ENCODE measurements at regions not wholly inside any gene's neighbourhood (a gene's known extent, or its start where the extent isn't known, plus 50 kb on each side); places are given as distances from the start of the nearest gene placed in this dataset.
"Not testable (repeated sequence)": the region's sequence is repeated elsewhere in the genome, so short reads cannot be mapped to it uniquely, and the experiment has no call there.

DNA sequence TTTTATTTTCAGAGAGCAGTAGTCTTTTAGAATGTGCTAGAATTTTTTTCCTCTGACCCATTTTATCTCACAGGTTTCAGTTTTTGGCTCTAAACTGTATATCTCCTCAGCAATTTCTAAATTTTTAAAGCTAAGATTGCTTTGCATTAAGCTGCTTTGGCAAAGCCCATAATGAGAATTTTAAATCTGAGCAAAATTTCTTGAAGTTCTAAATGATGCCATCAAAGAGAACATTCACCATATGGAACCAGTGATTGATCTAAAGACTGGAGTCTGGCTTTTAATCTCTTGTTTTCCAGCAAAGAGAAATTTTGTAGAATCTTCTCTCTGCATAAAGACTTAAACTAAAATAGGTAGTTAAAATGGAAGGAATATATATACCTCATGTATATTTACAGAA, 313.6 kb downstream of the TBC1D32 start:
- no peak for DNase-seq

DNA sequence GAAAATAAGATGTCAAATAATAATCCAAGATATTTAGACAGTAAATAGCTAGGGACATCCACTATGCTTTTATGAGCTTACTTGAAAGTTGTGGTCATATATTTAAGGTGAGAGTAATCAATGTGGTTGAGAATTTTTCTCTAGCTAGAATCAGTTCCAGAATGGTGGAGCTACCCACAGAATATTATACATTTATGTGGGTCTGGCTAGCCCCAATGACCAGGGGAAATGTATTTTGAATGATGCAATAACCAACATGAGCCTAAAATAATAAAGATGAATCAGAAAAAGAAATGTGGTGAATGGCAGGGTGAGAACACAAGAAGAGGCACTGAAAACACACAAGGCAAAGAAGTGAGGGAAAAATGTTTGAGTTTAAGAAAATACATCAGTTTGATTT, 325.7 kb downstream of the TBC1D32 start:
- DNase-seq, result no peak

DNA sequence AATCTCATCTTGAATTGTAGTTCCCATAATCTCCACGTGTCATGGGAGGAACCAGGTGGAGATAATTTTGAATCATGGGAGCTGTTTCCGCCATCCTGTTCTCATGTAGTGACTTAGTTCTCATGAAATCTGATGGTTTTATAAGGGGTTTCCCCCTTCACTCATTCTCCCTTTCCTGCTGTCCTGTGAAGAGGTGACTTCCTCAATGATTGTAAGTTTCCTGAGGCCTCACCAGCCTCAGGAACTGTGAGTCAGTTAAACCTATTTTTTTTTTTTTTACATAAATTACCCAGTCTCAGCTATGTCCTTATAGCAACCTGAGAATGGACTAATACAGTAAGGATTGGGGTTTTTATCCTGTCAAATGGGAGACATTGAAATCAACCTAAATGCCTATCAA, 328.3 kb downstream of the TBC1D32 start:
- DNase-seq, result no peak

DNA sequence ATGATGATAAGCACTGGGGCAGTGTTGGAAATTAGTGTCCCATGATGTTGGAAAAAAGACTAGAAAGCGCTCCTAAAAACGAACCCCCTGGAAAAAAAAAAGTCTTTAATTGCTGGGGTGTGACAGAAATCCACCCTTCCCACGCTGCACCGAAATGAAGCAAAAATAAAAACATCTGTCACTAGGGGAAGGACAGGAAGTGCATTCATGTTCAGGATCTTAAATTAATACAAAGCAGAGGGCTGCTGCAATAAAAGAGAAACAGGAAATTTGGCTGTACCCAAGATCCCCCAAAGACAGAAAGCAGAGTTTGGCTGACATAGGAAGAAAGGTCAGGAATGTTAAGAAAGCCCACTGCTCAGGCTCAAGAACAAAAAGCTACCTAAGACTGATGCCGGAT, 333.9 kb downstream of the TBC1D32 start:
- DNase-seq, result no peak

DNA sequence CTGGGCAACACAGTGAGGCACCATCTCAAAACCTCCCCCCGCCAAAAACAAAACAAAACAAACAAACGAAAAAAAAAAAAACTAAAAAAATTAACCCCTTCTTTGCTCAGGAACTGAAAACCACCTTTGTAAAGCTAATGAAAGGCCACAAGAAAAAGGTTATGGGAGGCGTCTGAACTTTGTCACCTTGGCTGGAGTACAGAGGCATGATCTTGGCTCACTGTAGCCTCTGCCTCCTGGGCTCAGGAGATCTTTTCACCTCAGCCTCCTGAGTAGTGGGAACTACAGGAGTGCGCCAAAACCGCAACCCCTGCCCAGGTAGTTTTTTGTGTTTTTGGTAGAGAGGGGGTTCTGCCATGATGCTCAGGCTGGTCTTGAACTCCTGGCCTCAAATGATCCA, 337.9 kb downstream of the TBC1D32 start:
- no peak for DNase-seq

DNA sequence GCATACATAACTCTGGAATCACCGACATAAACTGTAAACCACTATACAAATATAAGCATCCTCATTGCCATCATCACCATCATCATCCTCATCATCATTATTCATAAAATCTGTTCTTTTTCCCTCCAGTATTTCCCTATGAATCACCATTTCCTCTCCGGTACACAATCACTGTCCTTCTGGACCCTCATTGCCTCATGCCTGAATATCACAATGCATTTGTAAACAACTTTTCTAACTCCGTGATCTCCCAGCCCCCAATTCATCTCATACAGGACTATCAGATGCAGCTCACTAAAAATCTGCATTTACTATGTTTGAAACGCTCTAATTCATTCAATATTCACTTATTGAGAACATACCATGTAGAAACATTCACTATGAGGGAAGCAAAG, 339.7 kb downstream of the TBC1D32 start:
- no peak for DNase-seq

DNA sequence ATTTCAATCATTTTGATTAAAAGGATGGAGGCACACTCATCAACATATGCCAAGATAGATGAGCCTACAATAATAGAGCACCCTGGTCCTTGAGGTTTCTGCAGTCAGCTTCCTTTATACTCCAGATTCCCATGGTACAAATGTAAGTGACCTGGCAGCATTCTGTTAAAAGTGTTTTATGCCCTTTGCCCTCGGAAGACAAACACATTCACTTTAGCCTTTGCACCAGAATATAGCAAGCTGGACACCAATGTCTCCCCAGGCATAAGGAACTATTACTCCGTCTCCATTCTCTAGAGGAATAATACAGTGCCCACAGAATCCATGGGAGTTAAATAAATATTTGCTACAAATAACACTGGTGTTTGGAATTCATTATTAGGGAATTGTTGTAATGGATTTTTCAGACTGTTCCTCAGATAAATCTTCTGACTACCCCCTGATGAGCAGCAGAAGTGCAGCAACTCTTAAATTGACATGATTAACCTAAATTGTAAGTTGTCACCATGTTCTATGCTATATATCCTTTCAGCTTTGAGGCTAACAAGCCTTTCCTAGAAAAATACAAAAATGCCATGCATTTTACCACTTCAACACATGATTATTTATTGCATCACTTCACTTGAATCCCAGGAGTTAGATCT, 340.2 kb downstream of the TBC1D32 start:
- no peak for DNase-seq

DNA sequence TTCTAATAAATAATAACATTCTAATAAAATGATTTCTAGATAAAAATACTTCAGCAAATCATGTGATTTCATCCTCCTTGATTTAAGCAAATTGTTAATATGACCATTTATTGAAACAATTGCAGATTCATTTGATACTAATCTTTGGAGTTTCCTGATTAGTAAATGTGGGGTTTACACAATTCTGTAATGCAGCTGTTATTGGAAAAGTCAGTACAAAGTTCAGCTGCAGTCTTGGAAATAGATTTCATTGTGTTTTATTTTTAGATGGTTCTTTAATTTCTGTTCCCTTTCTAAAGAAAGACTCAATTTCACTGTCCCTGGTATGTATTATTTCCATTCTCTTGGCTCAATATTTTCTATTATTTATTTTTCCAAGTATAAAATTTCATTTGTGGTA, 342.0 kb downstream of the TBC1D32 start:
- DNase-seq, result no peak

DNA sequence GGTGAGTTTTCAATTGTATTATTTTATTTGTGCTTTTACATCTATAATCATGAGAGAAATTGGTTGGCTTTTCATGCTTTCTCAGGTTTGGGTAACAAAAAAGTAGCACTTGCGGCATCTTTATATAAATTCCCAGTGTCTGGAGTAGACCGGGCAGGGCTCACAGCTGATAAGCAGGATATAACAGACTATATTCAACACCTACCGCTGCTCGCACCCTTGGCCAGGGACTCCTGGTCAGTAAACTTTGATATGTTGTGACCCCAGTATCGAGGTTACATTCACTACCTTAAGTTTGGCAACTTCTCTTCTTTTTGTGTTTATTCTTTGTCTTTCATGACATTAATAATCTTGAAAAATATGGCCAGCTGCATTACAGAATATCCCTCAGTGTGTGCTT, 343.4 kb downstream of the TBC1D32 start:
- no peak for DNase-seq

DNA sequence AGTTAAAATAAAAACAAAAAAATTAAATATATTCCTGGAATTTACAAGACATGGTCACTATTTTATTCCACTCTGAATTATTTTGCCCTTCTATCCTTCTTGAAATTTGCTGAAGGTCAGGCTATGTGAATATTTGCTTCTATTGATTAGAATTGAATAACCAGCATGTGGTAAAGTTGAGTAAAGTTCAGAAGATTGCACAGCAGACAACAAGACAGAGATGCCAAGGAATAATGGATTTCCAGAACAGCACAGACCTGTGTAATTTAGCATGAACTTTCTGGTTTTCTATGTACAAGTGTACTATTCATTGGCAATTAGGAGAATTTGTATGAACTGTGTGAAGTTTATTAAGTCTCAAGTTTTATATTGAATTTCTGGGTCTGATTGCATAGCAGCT, 352.4 kb downstream of the TBC1D32 start:
- no peak for DNase-seq

DNA sequence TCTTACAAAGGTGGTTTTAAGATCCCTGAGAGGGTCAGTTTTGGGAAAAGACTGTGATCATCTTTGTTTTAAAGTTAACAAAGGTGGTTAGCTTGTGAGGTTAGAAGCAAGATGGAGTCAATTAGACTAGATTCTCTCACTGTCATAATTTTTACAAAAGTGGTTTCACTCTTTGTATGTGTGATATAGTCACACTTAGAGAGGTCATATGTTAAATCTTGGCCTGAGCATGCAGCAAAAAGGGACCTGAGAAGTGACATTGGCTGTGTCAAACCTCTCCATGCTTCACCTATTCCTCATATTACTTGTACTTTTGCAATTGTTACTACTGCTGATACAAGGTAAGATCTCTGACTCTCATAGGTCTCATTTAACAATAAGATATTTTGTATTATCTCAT, 368.0 kb downstream of the TBC1D32 start:
- DNase-seq, result no peak

DNA sequence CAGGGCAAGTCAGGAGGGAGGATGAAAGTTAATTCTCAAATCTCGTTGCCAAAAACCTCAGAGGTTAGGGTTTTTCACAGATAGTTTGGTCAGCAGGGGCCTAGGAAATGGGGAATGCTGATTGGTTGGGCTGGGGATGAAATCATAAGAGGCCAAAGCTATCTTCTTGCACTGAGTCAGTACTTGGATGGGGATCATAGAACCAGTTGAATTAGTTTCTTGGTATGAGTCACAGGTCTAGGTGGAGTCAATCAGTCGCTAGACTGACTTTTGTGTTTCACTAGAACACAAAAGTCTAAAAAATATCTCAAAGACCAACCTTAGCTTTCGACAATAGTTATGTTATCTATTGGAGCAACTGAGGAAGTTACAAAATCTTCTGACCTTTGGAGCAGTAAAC, 368.5 kb downstream of the TBC1D32 start:
- DNase-seq, result no peak

DNA sequence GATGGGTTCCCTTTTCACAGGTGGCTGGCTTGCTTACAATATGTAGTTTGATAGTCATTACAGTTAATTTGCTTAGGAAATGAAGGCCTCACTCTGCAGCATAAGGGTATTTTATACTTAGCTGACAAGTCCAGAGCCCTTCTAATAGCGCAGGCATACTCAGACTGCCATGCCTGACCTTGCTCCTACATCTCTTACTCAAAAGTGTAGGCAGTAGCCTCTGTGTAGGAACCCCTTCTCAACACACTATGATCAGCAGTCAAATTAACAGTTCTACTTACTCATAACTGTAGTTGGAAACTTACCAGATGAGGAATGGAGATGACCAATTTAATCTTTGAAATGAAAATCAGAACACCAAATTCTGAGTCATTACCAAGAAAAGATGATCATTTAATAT, 373.5 kb downstream of the TBC1D32 start:
- no peak for DNase-seq

DNA sequence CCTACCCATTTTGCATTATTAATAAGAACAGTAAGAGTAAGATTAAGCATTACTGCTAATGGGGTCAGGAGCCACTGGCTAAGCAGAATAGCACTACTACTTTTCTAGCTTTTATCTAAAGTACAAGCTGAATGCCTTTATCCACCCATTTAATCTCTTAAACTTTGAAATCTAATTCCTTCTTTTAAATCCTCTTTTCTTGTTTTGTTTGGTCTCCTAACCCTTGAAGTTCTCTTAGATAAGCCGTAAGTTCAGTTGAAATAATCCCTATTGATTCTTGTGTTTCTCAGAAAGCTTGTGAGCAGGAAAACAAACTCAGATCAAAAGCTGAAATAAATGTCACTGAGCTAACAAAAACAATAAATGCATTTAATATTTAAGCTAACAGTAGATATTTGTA, 380.2 kb downstream of the TBC1D32 start:
- DNase-seq, result no peak

DNA sequence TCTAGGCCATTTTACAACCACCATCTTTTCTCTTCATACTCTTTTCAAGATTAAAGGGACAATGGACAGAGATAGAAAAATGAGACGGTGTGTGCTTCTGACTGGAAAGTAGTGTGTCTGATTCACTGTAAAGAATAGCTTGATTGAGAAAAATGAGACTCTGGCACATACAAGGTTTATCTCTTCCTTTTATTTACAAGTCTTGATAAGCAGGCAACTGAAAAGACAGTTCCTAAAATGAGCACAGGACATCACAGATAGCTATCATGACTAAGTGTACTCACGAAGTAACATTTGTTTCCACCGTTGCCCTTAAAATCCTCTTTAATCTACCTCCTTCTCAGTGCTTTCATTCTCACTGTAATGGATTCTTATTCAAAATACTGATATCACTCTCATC, 383.0 kb downstream of the TBC1D32 start:
- no peak for DNase-seq

DNA sequence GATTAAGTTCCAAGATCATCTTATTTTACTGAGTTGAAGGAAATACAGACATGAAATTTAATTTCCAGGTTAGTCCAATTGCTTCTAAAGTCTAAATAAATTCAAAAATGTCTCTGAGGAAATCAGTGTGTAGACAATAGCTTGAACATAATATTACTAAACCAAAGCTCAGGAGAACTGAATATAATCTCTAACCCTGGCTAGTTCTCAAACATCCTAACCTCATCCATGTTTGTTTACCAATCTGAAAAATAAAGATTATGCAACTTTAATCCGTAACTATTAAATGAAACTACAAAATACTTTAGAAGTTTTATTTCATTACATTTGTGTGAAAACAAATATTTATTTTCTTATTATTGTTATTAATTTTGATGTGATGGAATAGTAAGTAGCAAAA, 387.2 kb downstream of the TBC1D32 start:
- no peak for DNase-seq

DNA sequence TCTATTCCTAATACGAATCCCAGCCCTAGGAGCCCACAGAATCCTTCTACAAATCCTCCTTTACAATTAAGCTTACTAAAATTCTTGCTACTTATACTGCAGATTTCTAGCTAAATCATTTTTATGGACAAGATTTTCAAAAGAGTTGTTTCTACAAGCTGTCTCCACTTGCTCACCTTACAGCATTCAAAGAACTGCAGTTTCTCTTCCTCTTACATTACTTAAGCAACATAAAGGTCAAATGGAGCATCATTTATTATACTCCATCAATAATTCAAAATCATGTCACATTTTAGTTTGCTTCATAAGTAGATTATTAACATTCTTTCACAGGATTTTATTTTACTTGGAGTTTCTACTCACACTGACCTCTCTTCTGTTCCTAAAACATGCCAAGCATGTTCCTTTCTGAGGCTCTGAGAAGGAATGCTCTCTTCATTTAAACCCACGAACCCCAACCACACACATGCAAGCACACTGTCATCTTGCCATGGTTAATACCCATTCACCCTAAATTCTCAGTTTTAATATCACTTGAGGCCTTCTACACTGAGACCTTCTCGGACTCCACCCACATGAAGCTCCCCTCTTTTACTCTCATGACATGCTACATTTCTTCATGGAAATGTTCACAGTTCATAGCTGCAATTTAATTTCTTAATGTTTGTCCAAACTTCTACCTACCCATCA, 388.2 kb downstream of the TBC1D32 start:
- no peak for DNase-seq

DNA sequence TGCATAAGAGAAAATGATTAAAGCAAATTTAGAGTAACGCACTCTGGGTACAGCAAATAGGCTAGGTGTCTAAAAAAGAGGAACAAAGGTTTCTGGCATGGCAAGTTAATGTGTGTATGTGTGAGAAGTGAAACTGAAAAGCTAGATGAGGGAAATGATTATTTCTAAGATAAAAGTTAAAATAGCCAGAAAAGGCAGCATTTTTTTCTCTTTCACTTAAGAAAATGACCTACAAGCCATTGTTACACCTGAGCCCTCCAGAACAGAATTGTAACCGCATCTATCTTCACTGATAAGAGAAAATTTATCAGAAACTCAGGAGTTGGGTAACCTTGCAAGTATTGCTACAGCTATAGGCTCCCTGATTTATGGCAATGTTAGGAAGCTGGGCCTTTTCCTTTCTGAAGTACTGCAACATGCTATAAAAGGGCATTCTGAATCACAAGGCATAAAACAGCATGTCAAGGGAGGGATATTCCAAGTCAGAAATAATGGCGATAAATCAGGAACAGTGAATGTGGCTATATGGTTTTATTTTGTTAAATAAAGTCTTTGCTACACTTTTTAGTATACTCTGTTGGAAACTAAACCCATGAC, 395.3 kb downstream of the TBC1D32 start:
- no peak for DNase-seq

DNA sequence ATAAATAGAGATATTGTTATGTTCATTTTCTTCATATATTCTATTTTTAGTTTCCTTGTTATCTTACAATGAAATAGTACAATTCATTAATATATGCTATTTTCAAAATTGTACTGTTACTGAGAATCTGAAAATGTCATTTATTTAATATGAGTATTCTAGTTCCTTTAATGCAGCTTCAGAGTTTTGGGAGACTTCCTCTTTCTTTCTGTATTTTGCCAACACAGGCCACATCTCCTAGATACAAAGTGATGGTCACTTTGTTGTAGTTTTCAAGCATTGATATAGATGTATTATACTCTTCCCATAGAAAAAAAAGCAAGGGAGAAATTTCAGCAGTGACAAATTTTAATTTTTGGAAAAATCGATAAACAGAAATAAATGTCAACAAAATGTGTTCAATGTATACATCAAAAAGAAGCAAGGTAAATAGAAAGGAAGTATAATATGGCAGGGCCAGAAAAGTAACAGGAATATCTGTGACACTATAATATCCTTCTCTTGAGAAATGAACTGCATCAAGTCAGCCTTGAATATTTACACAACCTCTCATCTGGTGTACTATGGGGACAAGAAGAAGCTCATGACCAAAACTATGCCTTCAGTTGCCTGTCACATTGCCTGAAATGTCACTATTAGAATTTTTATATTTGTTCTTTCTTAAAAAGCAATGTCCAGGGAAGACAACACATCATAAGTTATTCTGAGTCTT, 396.0 kb downstream of the TBC1D32 start:
- DNase-seq, result no peak

DNA sequence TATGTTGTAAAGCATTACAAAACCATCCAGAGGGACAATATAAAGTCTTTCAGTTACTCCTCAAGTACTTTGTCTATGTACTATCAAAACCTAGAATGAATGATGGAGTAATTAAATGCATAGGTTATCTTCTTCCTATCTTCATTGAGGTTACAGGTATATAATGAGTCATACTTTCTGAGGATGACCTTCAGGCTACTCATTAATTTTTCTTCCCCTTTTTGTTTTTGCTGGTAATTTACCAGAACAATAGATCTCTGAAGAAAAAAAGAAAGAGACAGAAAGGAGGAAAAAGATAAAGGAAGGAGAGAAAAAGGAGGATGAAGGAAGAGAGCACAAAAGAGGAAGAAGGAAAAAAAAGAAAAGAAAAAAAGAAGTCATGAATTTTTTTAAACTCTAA, 398.4 kb downstream of the TBC1D32 start:
- DNase-seq, result no peak

DNA sequence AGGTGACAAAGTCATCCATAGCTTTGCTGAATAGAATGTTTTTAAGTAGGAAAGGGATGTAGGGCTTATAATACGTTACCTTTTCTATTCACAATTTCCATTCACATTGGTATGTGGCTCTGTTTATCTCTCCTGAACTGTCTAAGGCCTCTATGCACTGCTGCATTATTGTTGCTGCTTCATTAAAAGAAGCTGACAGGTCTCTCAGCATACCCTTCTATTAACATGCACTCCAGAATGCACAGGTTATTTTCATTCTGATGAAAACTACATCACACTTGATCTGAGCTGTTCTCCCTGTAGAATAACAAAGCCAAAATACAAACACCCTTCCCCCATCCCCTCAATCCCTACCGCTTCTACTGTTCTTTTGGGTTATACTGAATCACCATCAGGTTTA, 399.3 kb downstream of the TBC1D32 start:
- no peak for DNase-seq

DNA sequence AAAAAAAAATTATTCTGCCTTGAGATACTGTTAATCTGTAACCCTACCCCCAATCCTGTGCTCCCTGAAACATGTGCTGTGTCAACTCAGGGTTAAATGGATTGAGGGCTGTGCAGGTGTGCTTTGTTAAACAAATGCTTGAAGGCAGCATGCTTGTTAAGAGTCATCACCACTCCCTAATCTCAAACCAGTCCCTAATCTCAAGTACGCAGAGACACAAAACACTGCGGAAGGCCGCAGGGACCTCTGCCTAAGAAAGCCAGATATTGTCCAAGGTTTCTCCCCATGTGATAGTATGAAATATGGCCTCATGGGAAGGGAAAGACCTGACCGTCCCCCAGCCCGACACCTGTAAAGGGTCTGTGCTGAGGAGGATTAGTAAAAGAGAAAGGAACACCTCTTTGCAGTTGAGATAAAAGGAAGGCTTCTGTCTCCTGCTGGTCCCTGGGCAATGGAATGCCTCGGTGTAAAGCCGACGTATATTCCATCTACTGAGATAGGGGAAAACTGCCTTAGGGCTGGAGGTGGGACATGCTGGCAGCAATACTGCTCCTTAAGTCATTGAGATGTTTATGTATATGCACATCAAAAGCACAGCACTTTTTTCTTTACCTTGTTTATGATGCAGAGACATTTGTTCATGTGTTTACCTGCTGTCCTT, 402.6 kb downstream of the TBC1D32 start:
- not testable (repeated sequence) for DNase-seq

DNA sequence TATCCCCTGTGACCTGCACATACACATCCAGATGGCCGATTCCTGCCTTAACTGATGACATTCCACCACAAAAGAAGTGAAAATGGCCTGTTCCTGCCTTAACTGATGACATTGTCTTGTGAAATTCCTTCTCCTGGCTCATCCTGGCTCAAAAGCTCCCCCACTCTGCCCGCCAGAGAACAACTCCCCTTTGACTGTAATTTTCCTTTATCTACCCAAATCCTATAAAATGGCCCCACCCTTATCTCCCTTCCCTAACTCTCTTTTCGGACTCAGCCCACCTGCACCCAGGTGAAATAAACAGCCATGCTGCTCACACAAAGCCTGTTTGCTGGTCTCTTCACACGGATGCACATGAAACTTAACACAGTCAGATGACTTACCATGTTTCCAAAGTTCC, 403.8 kb downstream of the TBC1D32 start:
- DNase-seq, result not testable (repeated sequence)

DNA sequence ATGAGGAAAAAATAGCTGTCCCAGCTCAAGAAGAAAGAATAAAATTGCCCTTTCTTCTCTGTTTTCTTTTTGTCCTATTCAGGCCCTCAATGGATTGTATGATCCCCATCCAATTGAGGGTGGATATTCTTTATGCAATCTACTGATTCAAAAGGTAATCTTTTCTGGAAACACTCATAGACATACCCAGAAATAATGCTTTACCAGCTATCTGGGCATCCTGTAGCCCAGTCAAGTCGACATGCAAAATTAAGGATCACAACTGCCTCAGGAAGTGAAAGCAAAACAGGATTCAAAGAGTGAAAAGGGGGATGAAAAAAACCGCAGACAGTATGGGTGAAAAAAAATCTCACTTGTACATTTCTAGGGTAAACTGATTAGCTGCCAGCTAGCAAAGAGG, 410.1 kb downstream of the TBC1D32 start:
- DNase-seq, result no peak
